GM12878 (cell line): ENCODE measurements at regions not wholly inside any gene's neighbourhood (a gene's known extent, or its start where the extent isn't known, plus 50 kb on each side); places are given as distances from the start of the nearest gene placed in this dataset.

Experiments
- ATAC-seq: fragments of 200-7000 bp; cut with Tn5 transposase; 3 replicates; pipeline ENCODE4 v1.9.1; 2020; ENCODE audit warnings: mild to moderate bottlenecking, moderate library complexity
- BruUV-seq: library from RNA; stranded (reverse); fragments of 400-500 nt; replicated peaks from 2 replicates; lab custom pipeline; 2021; lab: Mats Ljungman, UMichigan
- CTCF ChIA-PET: fragments of 300-600 bp; sonication (Branson Sonifier 250); formaldehyde crosslinking; extraction: SDS; loops from one replicate; lab custom pipeline; 2021; ENCODE audit warnings: inconsistent platforms; lab: Yijun Ruan, JAX
- POLR2A ChIA-PET: fragments of 350-600 bp; formaldehyde crosslinking; extraction: SDS; loops from one replicate; lab custom pipeline; 2021; ENCODE audit warnings: inconsistent platforms; lab: Charles Lee
- RAD21 ChIA-PET: fragments of 300-600 bp; sonication (Branson Sonifier 250); formaldehyde crosslinking; loops from one replicate; lab custom pipeline; 2023; ENCODE audit warnings: antibody characterized with exemption; ENCODE audit not compliant: unreplicated experiment; lab: Charles Lee
- SMC1A ChIA-PET: fragments of 300-600 bp; sonication (Branson Sonifier 250); formaldehyde crosslinking; loops from one replicate; lab custom pipeline; 2023; ENCODE audit not compliant: unreplicated experiment, uncharacterized antibody; lab: Charles Lee
- DNase-seq: peaks from one replicate; pipeline ENCODE4 v3.0.0-alpha.2; 2011; ENCODE audit warnings: low read depth, low spot score
- FAIRE-seq: peaks from 3 replicates; lab custom pipeline; 2011; peaks lifted over from hg19 to GRCh38; lab: Jason Lieb, UNC
- H2AFZ ChIP-seq: 2 replicates; pipeline ENCODE4 v1.6.0; 2011; ENCODE audit warnings: low read depth, low read length, control low read depth; ENCODE audit not compliant: control insufficient read depth
- H3K27ac ChIP-seq: 2 replicates; pipeline ENCODE4 v1.5.1; 2011; ENCODE audit warnings: control low read depth; ENCODE audit not compliant: control insufficient read depth, insufficient read depth
- H3K27me3 ChIP-seq, 2 experiments: replicated peaks in 1 of 2; 2 replicates each; pipeline versions ENCODE4 v1.6.0 to v1.6.1; 2011; ENCODE audit warnings: low read length in 1 of 2; ENCODE audit not compliant: control insufficient read depth in 2 of 2, insufficient read depth in 2 of 2
- H3K36me3 ChIP-seq, 2 experiments: 2 replicates each; pipeline ENCODE4 v1.5.1; 2011; ENCODE audit warnings: low read length in 1 of 2; ENCODE audit not compliant: control insufficient read depth in 2 of 2, insufficient read depth in 2 of 2
- H3K4me1 ChIP-seq: 2 replicates; pipeline ENCODE4 v1.6.1; 2011; ENCODE audit warnings: mild to moderate bottlenecking, low read length, moderate library complexity, mixed read lengths; ENCODE audit not compliant: control insufficient read depth, insufficient read depth
- H3K4me2 ChIP-seq: 2 replicates; pipeline ENCODE4 v1.6.0; 2011; ENCODE audit warnings: control low read depth; ENCODE audit not compliant: control insufficient read depth, insufficient read depth
- H3K4me3 ChIP-seq: fragments of 200-600 bp; sonication (generic); 2 replicates; pipeline ENCODE4 v1.5.1; 2016
- H3K79me2 ChIP-seq: 2 replicates; pipeline ENCODE4 v1.6.0; 2011; ENCODE audit warnings: low read length; ENCODE audit not compliant: control insufficient read depth, insufficient read depth
- H3K9ac ChIP-seq: 2 replicates; pipeline ENCODE4 v1.8.0; 2011; ENCODE audit warnings: low read length, control low read depth, mixed read lengths; ENCODE audit not compliant: control insufficient read depth, insufficient read depth
- H3K9me3 ChIP-seq: replicated peaks from 3 replicates; pipeline ENCODE4 v1.5.1; 2011; ENCODE audit warnings: mild to moderate bottlenecking, low read length; ENCODE audit not compliant: control insufficient read depth, insufficient read depth
- H4K20me1 ChIP-seq: 2 replicates; pipeline ENCODE4 v1.6.0; 2011; ENCODE audit not compliant: control insufficient read depth, insufficient read depth
- CTCF ChIP-seq, 3 experiments: IDR thresholded peaks in 2 of 3; conservative IDR thresholded peaks in 1 of 3; 2 replicates each; pipeline ENCODE4 v1.5.1; 2011; ENCODE audit warnings: low read depth in 3 of 3, low read length in 3 of 3, mild to moderate bottlenecking in 3 of 3, control low read depth in 2 of 3, moderate library complexity in 2 of 3, inconsistent platforms in 1 of 3, mixed read lengths in 1 of 3; ENCODE audit not compliant: control insufficient read depth in 2 of 3, insufficient read depth in 1 of 3; ENCODE audit errors: extremely low read depth in 1 of 3
- E4F1 ChIP-seq: fragments of 450-650 bp; IDR thresholded peaks from 2 replicates; pipeline ENCODE4 v1.6.1; 2018; ENCODE audit warnings: borderline replicate concordance, mild to moderate bottlenecking; ENCODE audit not compliant: partially characterized antibody
- RFX5 ChIP-seq: IDR thresholded peaks from 2 replicates; pipeline ENCODE4 v1.6.1; 2011; ENCODE audit warnings: low read depth, low read length, improper control_type of control experiment
- WGBS: methylation state at CpG from one replicate; pipeline ENCODE4 v1.1.6; 2016; ENCODE audit warnings: low lambda C conversion rate; ENCODE audit not compliant: insufficient replicate concordance, insufficient coverage; ENCODE audit errors: missing lambda C conversion rate; 5-methylcytosine and 5-hydroxymethylcytosine counted together
- in situ Hi-C: fragments of 300-500 bp; cut with MboI; formaldehyde crosslinking; loops from 9 replicates; pipeline ENCODE4 v1.14.3; 2018; ENCODE audit warnings: mixed read lengths
- intact Hi-C: fragments of 100-400 bp; cut with micrococcal nuclease; formaldehyde crosslinking; loops from one replicate; pipeline ENCODE4 v1.14.2; 2022; ENCODE audit not compliant: unreplicated experiment

- Histone ChIP-seq H3K4me1 (no peaks in the 10 kb centered on the region), H4K20me1 (no peaks in the 10 kb centered on the region), H3K9me3 (no peaks in the 10 kb centered on the region), H3K79me2 (no peaks in the 10 kb centered on the region), H3K36me3 (no peaks in the 10 kb centered on the region), H3K9ac (no peak overlapping the region), H3K4me2 (no peak overlapping the region), H2AFZ (no peak overlapping the region), H3K4me3 (no peak overlapping the region), H3K27ac (no peak overlapping the region), H3K27me3 (no peaks in the 10 kb centered on the region)
- FAIRE-seq (no peak), ATAC-seq (no peak), DNase-seq (no peak)
- WGBS = 3% methylated on average over 3 of the region's 3 CpGs
- ChIA-PET RAD21 (no interaction called here), POLR2A (no interaction called here), CTCF (no interaction called here), SMC1A (no interaction called here)
- intact Hi-C loops (no loop called here), in situ Hi-C loops (no loop called here)
- no TSS peak for BruUV-seq
- TF ChIP-seq RFX5 = no peak
- no peak for TF ChIP-seq CTCF (IDR thresholded peaks at IDR 0.05 in 2 of 3, conservative IDR thresholded peaks at IDR 0.05 in 1 of 3; ENCODE audit: control insufficient read depth in 2 of 3, extremely low read depth in 1 of 3, insufficient read depth in 1 of 3, low read depth in 3 of 3, low read length in 3 of 3)
- no peak for TF ChIP-seq E4F1
These were observed 283.5 kb upstream of the TANK start for GRCh38 chr2:160876765-160877164.
